Activated CD4-positive, alpha-beta memory T cell treated with anti-CD3 and anti-CD28 coated beads for 36 hours (primary cell): ENCODE measurements at regions not wholly inside any gene's neighbourhood (a gene's known extent, or its start where the extent isn't known, plus 50 kb on each side); places are given as distances from the start of the nearest gene placed in this dataset.

Source experiments
- CTCF ChIA-PET: fragments of 350-600 bp; sonication (Branson Sonifier 250); formaldehyde crosslinking; loops from one replicate; lab custom pipeline; 2021; ENCODE audit warnings: antibody characterized with exemption, inconsistent platforms; lab: Charles Lee
- POLR2A ChIA-PET: fragments of 350-600 bp; sonication (Branson Sonifier 250); formaldehyde crosslinking; loops from one replicate; lab custom pipeline; 2021; ENCODE audit warnings: antibody characterized with exemption; lab: Charles Lee
- DNase-seq: peaks from one replicate; pipeline ENCODE4 v3.0.0-alpha.2; 2020
- H3K27ac Mint-ChIP-seq: one replicate; pipeline ENCODE4 v1.8.0; 2021; ENCODE audit warnings: mixed read lengths
- H3K27me3 Mint-ChIP-seq: one replicate; pipeline ENCODE4 v1.8.0; 2021; ENCODE audit warnings: mixed read lengths
- H3K36me3 Mint-ChIP-seq: one replicate; pipeline ENCODE4 v1.8.0; 2021; ENCODE audit warnings: mixed read lengths
- H3K4me1 Mint-ChIP-seq: one replicate; pipeline ENCODE4 v1.8.0; 2021; ENCODE audit warnings: low read depth, mixed read lengths
- H3K4me3 Mint-ChIP-seq: one replicate; pipeline ENCODE4 v1.8.0; 2021; ENCODE audit warnings: mild to moderate bottlenecking, mixed read lengths
- H3K9me3 Mint-ChIP-seq: one replicate; pipeline ENCODE4 v1.8.0; 2021; ENCODE audit warnings: mixed read lengths
- intact Hi-C: fragments of 100-400 bp; cut with micrococcal nuclease; formaldehyde crosslinking; loops from one replicate; pipeline ENCODE4 v1.15.1; 2023

DNA sequence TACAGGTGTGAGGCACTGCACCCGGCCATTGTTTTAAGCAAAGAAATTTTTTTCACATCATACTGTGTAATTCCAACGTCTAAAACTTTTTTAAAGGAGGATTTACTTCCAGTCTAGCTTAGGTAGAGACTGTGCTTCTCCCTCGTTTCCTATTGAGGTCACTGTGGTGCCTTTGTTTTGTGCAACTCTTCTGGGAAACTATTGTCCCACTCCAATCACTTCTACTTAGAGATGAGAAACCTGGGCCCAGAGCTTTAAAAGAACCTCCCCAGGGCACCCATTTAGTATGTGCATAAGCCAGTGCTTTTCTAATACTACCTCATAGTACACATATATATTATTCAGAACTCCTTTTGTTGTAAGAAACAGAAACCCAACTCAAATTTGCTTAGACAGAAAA, 120.0 kb upstream of the ZNF644 start:
- Mint-ChIP-seq H3K9me3 (no peaks in the 10 kb centered on the region), H3K4me3 (no peak overlapping the region), H3K36me3 (no peaks in the 10 kb centered on the region), H3K27me3 (no peaks in the 10 kb centered on the region), H3K27ac (no peak overlapping the region), H3K4me1 (no peaks in the 10 kb centered on the region)
- ChIA-PET CTCF (interaction anchor here (1.0 kb wide), 1 partner anchor 25 kb away, joined by 3 read pairs; no protein-coding TSS in a partner anchor), POLR2A (no interaction called here)
- DNase-seq = no peak
- intact Hi-C loops = no loop called here

- POLR2A ChIA-PET = no interaction called here
- Mint-ChIP-seq H3K4me1 (no peaks in the 10 kb centered on the region), H3K4me3 (no peak overlapping the region), H3K27ac (no peak overlapping the region), H3K27me3 (no peaks in the 10 kb centered on the region), H3K36me3 (no peaks in the 10 kb centered on the region), H3K9me3 (no peaks in the 10 kb centered on the region)
- no peak for DNase-seq
- intact Hi-C loops = no loop called here
- CTCF ChIA-PET = no interaction called here
These were observed 117.1 kb upstream of the ZNF644 start for GRCh38 chr1:91138959-91139358.

DNA sequence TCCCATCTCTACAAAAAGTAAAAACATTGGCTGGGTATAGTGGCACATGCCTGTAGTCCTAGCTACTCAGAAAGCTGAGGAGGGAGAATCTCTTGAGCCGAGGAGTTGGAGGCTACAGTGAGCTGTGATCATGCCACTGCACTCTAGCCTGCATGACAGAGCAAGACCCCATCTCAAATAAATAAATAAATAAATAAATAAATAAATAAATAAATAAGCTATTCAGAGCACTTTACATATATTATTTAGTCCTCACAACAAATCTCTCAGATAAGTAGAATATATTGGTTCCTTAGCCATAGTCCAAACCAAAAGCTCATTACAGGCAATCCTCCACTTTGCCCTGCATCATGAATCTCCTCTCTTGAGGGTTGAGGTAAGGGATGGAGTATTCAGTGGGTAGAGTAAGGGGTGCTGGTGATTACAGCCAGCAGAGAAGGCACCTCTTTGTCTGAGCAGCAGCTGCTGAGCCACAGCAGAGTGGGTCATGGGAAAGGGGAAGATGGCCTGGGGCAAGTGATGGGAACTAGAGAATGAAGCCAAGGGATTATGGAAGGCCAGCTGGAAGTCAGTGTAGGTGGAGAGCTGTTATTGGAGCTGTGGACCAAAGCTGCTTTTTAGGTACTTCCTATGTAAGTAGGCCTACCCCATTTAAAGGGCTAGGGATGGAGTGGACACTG, 115.5 kb upstream of the ZNF644 start:
- Mint-ChIP-seq H3K27ac (no peak overlapping the region), H3K27me3 (peaks cover 1% of the 10 kb centered on the region), H3K4me3 (no peak overlapping the region), H3K9me3 (no peaks in the 10 kb centered on the region), H3K4me1 (no peaks in the 10 kb centered on the region), H3K36me3 (no peaks in the 10 kb centered on the region)
- CTCF ChIA-PET = no interaction called here
- POLR2A ChIA-PET = no interaction called here
- intact Hi-C loops = no loop called here
- DNase-seq = no peak

DNA sequence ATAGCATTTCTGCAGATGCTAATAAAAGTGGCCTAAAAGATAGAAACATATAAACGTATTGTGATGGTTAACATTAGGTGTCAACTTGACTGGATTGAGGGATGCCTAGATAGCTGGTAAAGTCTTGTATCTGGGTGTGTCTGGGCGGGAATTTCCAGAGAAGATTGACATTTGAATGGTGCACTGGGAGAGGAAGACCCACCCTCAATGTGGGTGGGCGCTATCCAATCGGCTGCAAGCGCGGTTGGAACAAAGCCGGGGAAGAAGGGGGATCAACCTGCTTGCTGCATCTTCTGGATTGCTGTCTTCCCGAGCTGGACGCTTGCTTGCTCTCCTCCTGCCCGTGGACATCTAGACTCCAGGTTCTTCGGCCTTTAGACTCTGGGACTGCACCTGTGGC, 114.0 kb upstream of the ZNF644 start:
- no peaks in the 10 kb centered on the region for H3K4me1 Mint-ChIP-seq
- no peak for DNase-seq
- H3K36me3 Mint-ChIP-seq = no peaks in the 10 kb centered on the region
- H3K27ac Mint-ChIP-seq = no peak overlapping the region
- CTCF ChIA-PET = no interaction called here
- H3K4me3 Mint-ChIP-seq = no peak overlapping the region
- no peaks in the 10 kb centered on the region for H3K9me3 Mint-ChIP-seq
- H3K27me3 Mint-ChIP-seq = peaks cover 5% of the 10 kb centered on the region
- POLR2A ChIA-PET = no interaction called here
- intact Hi-C loops = no loop called here

- H3K4me1 Mint-ChIP-seq = no peaks in the 10 kb centered on the region
- H3K27me3 Mint-ChIP-seq = peaks cover 7% of the 10 kb centered on the region
- no peaks in the 10 kb centered on the region for H3K36me3 Mint-ChIP-seq
- ChIA-PET POLR2A (no interaction called here), CTCF (no interaction called here)
- H3K27ac Mint-ChIP-seq = no peak overlapping the region
- H3K4me3 Mint-ChIP-seq = no peak overlapping the region
- intact Hi-C loops = no loop called here
- DNase-seq = no peak
- H3K9me3 Mint-ChIP-seq = no peaks in the 10 kb centered on the region
These were observed 111.4 kb upstream of the ZNF644 start for GRCh38 chr1:91133248-91133647.

- intact Hi-C loops = no loop called here
- Mint-ChIP-seq H3K27me3 (peaks cover 8% of the 10 kb centered on the region), H3K4me1 (no peaks in the 10 kb centered on the region), H3K9me3 (no peaks in the 10 kb centered on the region), H3K36me3 (no peaks in the 10 kb centered on the region), H3K27ac (no peak overlapping the region), H3K4me3 (no peak overlapping the region)
- DNase-seq = no peak
- ChIA-PET CTCF (interaction anchor here (0.8 kb wide), 1 partner anchor 36 kb away, joined by 3 read pairs; no protein-coding TSS in a partner anchor), POLR2A (no interaction called here)
These were observed 108.6 kb upstream of the ZNF644 start for GRCh38 chr1:91130256-91130985.

DNA sequence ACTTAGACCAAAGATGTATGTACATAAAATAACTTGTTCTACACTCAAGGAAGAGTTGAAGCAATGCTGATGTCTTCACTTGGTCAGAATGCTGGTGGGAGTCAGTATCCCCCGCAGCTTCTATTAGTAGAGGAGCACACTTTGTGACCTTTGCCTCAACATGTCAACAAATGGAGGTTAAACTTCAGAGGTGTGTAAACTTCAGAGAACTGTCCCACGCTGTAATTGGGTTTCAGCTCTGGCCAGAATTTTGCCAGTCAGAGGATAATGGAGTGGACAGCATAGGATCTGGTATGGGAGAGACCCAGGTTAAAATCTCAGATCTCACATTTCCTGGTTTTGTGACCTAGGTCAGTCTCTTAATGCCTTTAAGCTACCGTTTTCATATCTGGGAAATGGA, 107.6 kb upstream of the ZNF644 start:
- no peak for DNase-seq
- ChIA-PET POLR2A (interaction anchor here (0.6 kb wide), 1 partner anchor 217 kb away, joined by 3 read pairs; no protein-coding TSS in a partner anchor), CTCF (interaction anchor here (0.7 to 1.8 kb wide), 2 partner anchors 35 to 1551 kb away, joined by 3 to 6 read pairs; no protein-coding TSS in a partner anchor)
- Mint-ChIP-seq H3K4me3 (no peak overlapping the region), H3K4me1 (peaks cover 8% of the 10 kb centered on the region), H3K27ac (no peak overlapping the region), H3K27me3 (peaks cover 10% of the 10 kb centered on the region), H3K36me3 (no peaks in the 10 kb centered on the region), H3K9me3 (no peaks in the 10 kb centered on the region)
- intact Hi-C loops = loop anchor here (10.0 kb wide), 1 partner anchor 295 kb away; no protein-coding TSS in a partner anchor

- Mint-ChIP-seq H3K4me3 (no peak overlapping the region), H3K27ac (no peak overlapping the region), H3K36me3 (no peaks in the 10 kb centered on the region), H3K4me1 (peaks cover 12% of the 10 kb centered on the region), H3K9me3 (no peaks in the 10 kb centered on the region), H3K27me3 (peaks cover 10% of the 10 kb centered on the region)
- DNase-seq = no peak
- CTCF ChIA-PET = interaction anchor here (1.8 kb wide), 1 partner anchor 35 kb away, joined by 6 read pairs; no protein-coding TSS in a partner anchor
- intact Hi-C loops = loop anchor here (10.0 kb wide), 1 partner anchor 294 kb away; no protein-coding TSS in a partner anchor
- POLR2A ChIA-PET = interaction anchor here (0.6 kb wide), 1 partner anchor 217 kb away, joined by 3 read pairs; no protein-coding TSS in a partner anchor
These were observed 107.2 kb upstream of the ZNF644 start for GRCh38 chr1:91129017-91129416.

DNA sequence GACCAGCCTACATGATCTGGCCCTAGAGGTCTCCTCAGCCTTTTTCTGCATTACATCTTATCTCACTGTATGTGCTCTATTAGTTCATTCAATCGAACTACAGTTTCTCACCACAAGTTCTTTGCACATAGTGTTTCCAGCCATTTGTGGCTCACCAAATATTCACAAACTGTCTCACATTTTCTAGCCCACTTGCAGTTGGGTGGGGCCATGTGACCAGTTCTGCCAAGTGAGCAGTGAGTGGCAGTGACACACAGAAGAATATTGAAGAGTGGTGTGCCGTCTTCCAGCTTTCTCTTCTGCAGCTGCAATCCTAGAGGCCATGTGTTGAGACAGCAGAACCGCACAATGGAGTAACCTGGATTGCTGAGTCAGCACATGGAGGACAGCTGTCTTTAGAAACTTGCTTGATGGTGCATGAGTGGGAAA, 103.2 kb upstream of the ZNF644 start:
- peaks cover 3% of the 10 kb centered on the region for H3K27me3 Mint-ChIP-seq
- DNase-seq = peak; percentile 67
- peak overlapping the region; percentile 73 for H3K27ac Mint-ChIP-seq
- peak overlapping the region; percentile 24 for H3K4me3 Mint-ChIP-seq
- POLR2A ChIA-PET = interaction anchor here (1.3 to 2.1 kb wide), 2 partner anchors 23 to 103 kb away, joined by 3 to 16 read pairs; partner anchors contain the start of gene ZNF644
- intact Hi-C loops = loop anchor here (1.0 to 10.0 kb wide), 4 partner anchors 40 to 677 kb away; partner anchors contain the start of gene ZNF644
- CTCF ChIA-PET = interaction anchor here (0.9 to 2.3 kb wide), 4 partner anchors 41 to 404 kb away, joined by 3 to 27 read pairs (median 4); no protein-coding TSS in a partner anchor
- no peaks in the 10 kb centered on the region for H3K36me3 Mint-ChIP-seq
- no peaks in the 10 kb centered on the region for H3K9me3 Mint-ChIP-seq
- peaks cover 19% of the 10 kb centered on the region for H3K4me1 Mint-ChIP-seq

DNA sequence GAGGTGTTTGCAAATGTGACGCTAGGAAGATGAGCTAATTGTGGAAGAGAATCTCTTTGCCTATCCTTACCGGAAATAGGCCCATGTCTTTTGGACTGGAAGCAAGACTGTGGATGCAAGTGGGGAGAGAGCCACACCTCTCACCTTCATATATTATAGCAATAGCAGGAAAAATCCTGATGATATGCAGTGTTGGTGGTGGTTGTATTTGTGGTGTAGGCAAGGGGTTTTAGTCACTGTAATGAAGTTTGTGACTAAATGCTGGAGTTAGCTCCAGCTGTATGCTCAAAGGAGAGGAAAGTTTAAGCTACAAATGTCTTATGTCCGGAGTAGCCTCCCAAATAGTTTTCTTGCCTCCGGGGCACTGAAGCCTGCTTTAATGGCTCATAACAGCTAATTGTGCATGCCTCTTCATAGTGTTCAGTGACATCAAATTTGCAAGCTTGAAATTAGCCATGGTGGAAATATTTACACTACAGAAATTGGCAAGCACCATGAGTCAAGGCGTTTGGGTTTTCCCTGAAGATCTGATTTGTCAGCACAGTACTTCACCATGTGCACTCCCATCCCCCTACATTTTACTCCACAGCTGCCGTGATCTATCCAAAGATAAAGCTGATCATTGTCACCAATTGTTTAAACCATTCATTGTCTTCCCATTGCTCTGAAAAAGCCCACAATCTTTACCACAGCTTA, 102.6 kb upstream of the ZNF644 start:
- Mint-ChIP-seq H3K27ac (peak overlapping the region; percentile 73), H3K4me1 (peaks cover 19% of the 10 kb centered on the region), H3K27me3 (peaks cover 3% of the 10 kb centered on the region), H3K9me3 (no peaks in the 10 kb centered on the region), H3K4me3 (no peak overlapping the region), H3K36me3 (no peaks in the 10 kb centered on the region)
- ChIA-PET POLR2A (interaction anchor here (1.3 to 2.1 kb wide), 2 partner anchors 24 to 103 kb away, joined by 3 to 16 read pairs; partner anchors contain the start of gene ZNF644), CTCF (interaction anchor here (0.9 to 2.3 kb wide), 5 partner anchors 41 to 403 kb away, joined by 3 to 27 read pairs (median 3); no protein-coding TSS in a partner anchor)
- intact Hi-C loops = loop anchor here (1.0 to 10.0 kb wide), 3 partner anchors 102 to 678 kb away; partner anchors contain the start of gene ZNF644
- peak; percentile 51 for DNase-seq

- no peak overlapping the region for H3K4me3 Mint-ChIP-seq
- H3K27me3 Mint-ChIP-seq = peaks cover 3% of the 10 kb centered on the region
- H3K9me3 Mint-ChIP-seq = no peaks in the 10 kb centered on the region
- H3K4me1 Mint-ChIP-seq = peaks cover 19% of the 10 kb centered on the region
- H3K27ac Mint-ChIP-seq = no peak overlapping the region
- DNase-seq = peak; percentile 34
- intact Hi-C loops = loop anchor here (1.0 to 10.0 kb wide), 3 partner anchors 101 to 679 kb away; partner anchors contain the start of gene ZNF644
- H3K36me3 Mint-ChIP-seq = no peaks in the 10 kb centered on the region
- ChIA-PET CTCF (interaction anchor here (1.2 to 2.3 kb wide), 3 partner anchors 42 to 129 kb away, joined by 3 to 27 read pairs (median 4); no protein-coding TSS in a partner anchor), POLR2A (interaction anchor here (2.1 kb wide), 1 partner anchor 102 kb away, joined by 16 read pairs; the partner anchor contains the start of gene ZNF644)
These were observed 101.9 kb upstream of the ZNF644 start for GRCh38 chr1:91123773-91124172.
